ENCODE measurements at regions not wholly inside any gene's neighbourhood (a gene's known extent, or its start where the extent isn't known, plus 50 kb on each side); places are given as distances from the start of the nearest gene placed in this dataset.

- no peak for TF ChIP-seq CTCF (IDR thresholded peaks at IDR 0.05; ENCODE audit: low read depth, low read length)
Measured at GRCh38 chr4:63937961-63938360, 471.3 kb downstream of the TECRL start.

GRCh38 chr4:63922146-63922545 lies 487.1 kb downstream of the TECRL start:
- no peak for TF ChIP-seq CTCF (IDR thresholded peaks at IDR 0.05; ENCODE audit: low read depth, low read length)
- H3K4me3 ChIP-seq (ENCODE audit: low read depth, low read length): no peak overlapping the region

More at GRCh38 chr4:63937961-63938360, 471.3 kb downstream of the TECRL start:
- H3K4me3 ChIP-seq (ENCODE audit: low read depth, low read length): no peak overlapping the region

- TF ChIP-seq CTCF (IDR thresholded peaks at IDR 0.05; ENCODE audit: low read depth, low read length): no peak
- no peak overlapping the region for H3K4me3 ChIP-seq (ENCODE audit: low read depth, low read length)
Measured at GRCh38 chr4:63921561-63921960, 487.7 kb downstream of the TECRL start.

DNA sequence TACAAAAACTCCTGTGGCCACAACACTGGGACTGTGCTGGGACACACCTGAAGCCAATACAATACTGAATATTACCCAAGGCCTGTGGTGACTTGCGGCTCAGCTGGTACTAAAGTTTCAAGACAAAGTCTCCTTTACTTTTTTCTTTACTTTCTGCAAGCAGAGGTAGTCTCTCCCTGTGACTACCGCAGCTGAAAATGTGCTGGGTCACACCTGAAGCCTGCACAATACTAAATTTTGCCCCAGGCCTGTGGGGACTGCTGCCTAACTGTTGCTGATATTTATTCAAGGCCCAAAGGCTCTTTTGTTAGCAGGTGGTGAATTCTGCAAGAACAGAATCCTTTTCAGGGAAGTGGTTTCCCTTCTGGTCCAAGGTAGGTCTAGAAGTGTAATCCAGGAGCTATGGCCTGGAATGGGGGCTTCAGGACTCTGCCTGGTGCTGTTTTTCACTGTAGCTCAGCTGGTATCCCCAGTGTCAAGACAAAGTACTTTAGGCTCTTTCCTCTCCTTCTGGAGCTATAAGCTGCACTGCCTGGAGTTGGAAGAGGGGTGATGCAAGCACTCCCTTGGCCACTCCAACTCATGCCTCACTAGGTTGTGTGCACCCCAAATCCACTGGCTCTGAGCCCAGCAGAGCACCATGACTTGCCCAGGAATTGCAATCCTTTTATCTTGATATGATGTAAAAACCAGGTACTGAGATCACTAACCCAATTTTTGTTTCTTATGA lies 489.4 kb downstream of the TECRL start:
- no peak overlapping the region for H3K4me3 ChIP-seq (ENCODE audit: low read depth, low read length)
- no peak for TF ChIP-seq CTCF (IDR thresholded peaks at IDR 0.05; ENCODE audit: low read depth, low read length)

- no peak overlapping the region for H3K4me3 ChIP-seq (ENCODE audit: low read depth, low read length)
- TF ChIP-seq CTCF (IDR thresholded peaks at IDR 0.05; ENCODE audit: low read depth, low read length): no peak
Measured at GRCh38 chr4:63906660-63907183, 502.5 kb downstream of the TECRL start.

DNA sequence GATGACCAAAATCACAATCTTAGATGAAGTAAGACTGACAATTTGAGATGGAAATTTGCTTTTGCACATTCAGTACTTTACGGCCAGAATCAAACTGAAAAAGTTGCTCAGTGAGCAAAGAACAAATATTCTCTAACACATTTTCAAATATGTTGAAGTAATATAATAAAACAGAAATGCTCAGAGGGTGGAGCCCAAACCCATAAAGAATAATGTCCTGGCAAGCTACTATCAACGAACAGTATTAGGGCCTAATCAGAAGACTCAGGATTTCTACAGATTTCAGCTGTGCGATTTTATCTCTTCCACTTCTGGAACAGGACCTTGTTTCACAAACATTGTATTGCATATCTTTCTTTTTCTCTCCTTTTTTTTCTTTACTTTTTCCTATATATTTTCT lies 505.0 kb downstream of the TECRL start:
- H3K4me3 ChIP-seq (ENCODE audit: low read depth, low read length): no peak overlapping the region
- no peak for TF ChIP-seq CTCF (IDR thresholded peaks at IDR 0.05; ENCODE audit: low read depth, low read length)

DNA sequence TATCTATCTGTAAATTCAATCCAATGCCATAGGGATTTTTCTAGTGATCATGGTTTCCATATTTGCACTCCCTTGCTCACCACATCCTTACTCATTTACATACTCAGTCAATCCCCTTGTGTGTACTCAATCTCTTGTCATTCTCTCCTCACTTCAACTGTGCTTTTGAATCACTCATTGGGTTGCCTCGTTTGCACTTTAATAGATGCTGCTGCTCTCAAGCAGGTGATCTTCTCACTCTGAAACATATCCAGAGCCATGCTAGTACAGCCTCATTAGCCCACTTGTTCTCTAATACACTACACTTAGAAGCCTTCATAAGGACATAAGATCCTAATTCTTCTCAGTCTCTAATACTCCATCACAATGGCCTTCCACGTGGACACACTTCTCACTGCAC lies 507.9 kb downstream of the TECRL start:
- no peak overlapping the region for H3K4me3 ChIP-seq (ENCODE audit: low read depth, low read length)
- no peak for TF ChIP-seq CTCF (IDR thresholded peaks at IDR 0.05; ENCODE audit: low read depth, low read length)

All from WI38 (cell line).